Smooth muscle cell (in vitro differentiated cells): ENCODE measurements at regions not wholly inside any gene's neighbourhood (a gene's known extent, or its start where the extent isn't known, plus 50 kb on each side); places are given as distances from the start of the nearest gene placed in this dataset.

ENCODE experiments used
- DNase-seq: peaks from one replicate; lab custom pipeline; 2025; ENCODE audit not compliant: unreplicated experiment; lab: John Stamatoyannopoulos, UW
- H2AFZ ChIP-seq: fragments of 200-600 bp; sonication (generic); 2 replicates; pipeline ENCODE4 v1.6.0; 2016; ENCODE audit warnings: antibody characterized with exemption, low read depth, mild to moderate bottlenecking
- H3F3A ChIP-seq: fragments of 200-600 bp; sonication (generic); 2 replicates; pipeline ENCODE4 v1.6.0; 2017; ENCODE audit warnings: antibody characterized with exemption, low read depth
- H3K27ac ChIP-seq: fragments of 200-600 bp; sonication (generic); 2 replicates; pipeline ENCODE4 v1.5.1; 2016; ENCODE audit warnings: low read depth, mild to moderate bottlenecking
- H3K27me3 ChIP-seq: fragments of 200-600 bp; sonication (generic); 2 replicates; pipeline ENCODE4 v1.6.1; 2016; ENCODE audit warnings: low read depth, mild to moderate bottlenecking
- H3K36me3 ChIP-seq: fragments of 200-600 bp; sonication (generic); 2 replicates; pipeline ENCODE4 v1.5.1; 2016; ENCODE audit warnings: low read depth
- H3K4me1 ChIP-seq: fragments of 200-600 bp; sonication (generic); 2 replicates; pipeline ENCODE4 v1.5.1; 2016; ENCODE audit warnings: low read depth
- H3K4me2 ChIP-seq: fragments of 200-600 bp; sonication (generic); 2 replicates; pipeline ENCODE4 v1.6.0; 2016; ENCODE audit warnings: mild to moderate bottlenecking
- H3K4me3 ChIP-seq: fragments of 200-600 bp; sonication (generic); 2 replicates; pipeline ENCODE4 v1.5.1; 2016; ENCODE audit warnings: mild to moderate bottlenecking
- H3K79me2 ChIP-seq: fragments of 200-600 bp; sonication (generic); 2 replicates; pipeline ENCODE4 v1.6.0; 2016; ENCODE audit warnings: low read depth, mild to moderate bottlenecking
- H3K9ac ChIP-seq: fragments of 200-600 bp; sonication (generic); 2 replicates; pipeline ENCODE4 v1.6.0; 2016; ENCODE audit warnings: low read depth
- H3K9me3 ChIP-seq: fragments of 200-600 bp; sonication (generic); replicated peaks from 2 replicates; pipeline ENCODE4 v1.5.1; 2016; ENCODE audit warnings: low read depth
- H4K20me1 ChIP-seq: fragments of 200-600 bp; sonication (generic); 2 replicates; pipeline ENCODE4 v1.6.0; 2016; ENCODE audit warnings: low read depth
- CTCF ChIP-seq: fragments of 200-600 bp; sonication (generic); IDR thresholded peaks from 2 replicates; pipeline ENCODE4 v1.5.1; 2017; ENCODE audit warnings: borderline replicate concordance, mild to moderate bottlenecking, antibody characterized with exemption; ENCODE audit not compliant: insufficient read depth, poor library complexity, severe bottlenecking
- WGBS: methylation state at CpG from one replicate; pipeline ENCODE4 v1.1.7; 2016; ENCODE audit warnings: low lambda C conversion rate; 5-methylcytosine and 5-hydroxymethylcytosine counted together

- no peak overlapping the region for H3K9ac ChIP-seq
- no peak overlapping the region for H2AFZ ChIP-seq
- no peaks in the 10 kb centered on the region for H3F3A ChIP-seq
- no peaks in the 10 kb centered on the region for H3K79me2 ChIP-seq
- H3K4me1 ChIP-seq = no peaks in the 10 kb centered on the region
- no peaks in the 10 kb centered on the region for H3K27me3 ChIP-seq
- no peak overlapping the region for H3K4me3 ChIP-seq
- WGBS = 84% methylated on average over 4 of the region's 4 CpGs
- no peaks in the 10 kb centered on the region for H3K9me3 ChIP-seq
- no peaks in the 10 kb centered on the region for H4K20me1 ChIP-seq
- TF ChIP-seq CTCF = no peak
- H3K36me3 ChIP-seq = no peaks in the 10 kb centered on the region
- DNase-seq = no peak
- no peak overlapping the region for H3K27ac ChIP-seq
- H3K4me2 ChIP-seq = no peak overlapping the region
Measured at GRCh38 chr18:64259871-64260270, 111.0 kb upstream of the LINC00305 start.

- no peaks in the 10 kb centered on the region for H3K27me3 ChIP-seq
- no peak overlapping the region for H3K27ac ChIP-seq
- H3K36me3 ChIP-seq = no peaks in the 10 kb centered on the region
- 83% methylated on average over 5 of the region's 5 CpGs for WGBS
- no peaks in the 10 kb centered on the region for H3F3A ChIP-seq
- H3K9me3 ChIP-seq = no peaks in the 10 kb centered on the region
- no peak overlapping the region for H3K9ac ChIP-seq
- no peak overlapping the region for H3K4me2 ChIP-seq
- no peak for DNase-seq
- H2AFZ ChIP-seq = no peak overlapping the region
- H3K4me3 ChIP-seq = no peak overlapping the region
- H3K79me2 ChIP-seq = no peaks in the 10 kb centered on the region
- H3K4me1 ChIP-seq = no peaks in the 10 kb centered on the region
- H4K20me1 ChIP-seq = no peaks in the 10 kb centered on the region
- no peak for TF ChIP-seq CTCF
Measured at GRCh38 chr18:64258111-64258650, 109.3 kb upstream of the LINC00305 start.

- no peaks in the 10 kb centered on the region for H3K27me3 ChIP-seq
- no peak for TF ChIP-seq CTCF
- no peaks in the 10 kb centered on the region for H3F3A ChIP-seq
- no peak overlapping the region for H2AFZ ChIP-seq
- H3K79me2 ChIP-seq = no peaks in the 10 kb centered on the region
- no peak for DNase-seq
- H3K4me2 ChIP-seq = no peak overlapping the region
- H3K9me3 ChIP-seq = no peaks in the 10 kb centered on the region
- no peak overlapping the region for H3K4me3 ChIP-seq
- H3K9ac ChIP-seq = no peak overlapping the region
- no peaks in the 10 kb centered on the region for H4K20me1 ChIP-seq
- 92% methylated on average over 2 of the region's 2 CpGs for WGBS
- H3K36me3 ChIP-seq = no peaks in the 10 kb centered on the region
- no peaks in the 10 kb centered on the region for H3K4me1 ChIP-seq
- no peak overlapping the region for H3K27ac ChIP-seq
Measured at GRCh38 chr18:64254399-64255093, 105.7 kb upstream of the LINC00305 start.

- H3K4me3 ChIP-seq = no peak overlapping the region
- no peaks in the 10 kb centered on the region for H3K36me3 ChIP-seq
- no peaks in the 10 kb centered on the region for H3K9me3 ChIP-seq
- no peak overlapping the region for H3K27ac ChIP-seq
- H3K9ac ChIP-seq = no peak overlapping the region
- TF ChIP-seq CTCF = no peak
- no peak overlapping the region for H3K4me2 ChIP-seq
- H3F3A ChIP-seq = no peaks in the 10 kb centered on the region
- H3K4me1 ChIP-seq = no peaks in the 10 kb centered on the region
- no peaks in the 10 kb centered on the region for H3K27me3 ChIP-seq
- H3K79me2 ChIP-seq = no peaks in the 10 kb centered on the region
- H2AFZ ChIP-seq = no peak overlapping the region
- DNase-seq = no peak
- WGBS = 94% methylated on average over 2 of the region's 2 CpGs
- no peaks in the 10 kb centered on the region for H4K20me1 ChIP-seq
Measured at GRCh38 chr18:64253873-64254272, 105.0 kb upstream of the LINC00305 start.
